Mammary epithelial cell (primary cell): ENCODE measurements at regions not wholly inside any gene's neighbourhood (a gene's known extent, or its start where the extent isn't known, plus 50 kb on each side); places are given as distances from the start of the nearest gene placed in this dataset.

Source experiments
- CTCF ChIP-seq, 2 donors: IDR thresholded peaks in 1 of 2; conservative IDR thresholded peaks in 1 of 2; 2 replicates each; pipeline ENCODE4 v1.5.1; 2011 to 2012; ENCODE audit warnings: inconsistent platforms in 2 of 2, low read length in 2 of 2, mild to moderate bottlenecking in 2 of 2, control low read depth in 1 of 2, low read depth in 1 of 2; ENCODE audit not compliant: insufficient read depth in 1 of 2; ENCODE audit errors: extremely low read depth in 1 of 2
- EZH2 ChIP-seq: IDR thresholded peaks from 2 replicates; pipeline ENCODE4 v1.6.1; 2012; ENCODE audit warnings: low read length, inconsistent platforms, borderline replicate concordance

GRCh38 chr7:119640326-119640725, 632.6 kb upstream of the KCND2 start:
- TF ChIP-seq CTCF (conservative IDR thresholded peaks at IDR 0.05 in 1 of 2, IDR thresholded peaks at IDR 0.05 in 1 of 2; ENCODE audit: extremely low read depth in 1 of 2, insufficient read depth in 1 of 2, low read depth in 1 of 2, low read length in 2 of 2) (no peak), EZH2 (no peak)
